ENCODE measurements at regions not wholly inside any gene's neighbourhood (a gene's known extent, or its start where the extent isn't known, plus 50 kb on each side); places are given as distances from the start of the nearest gene placed in this dataset.
"Not testable (repeated sequence)": the region's sequence is repeated elsewhere in the genome, so short reads cannot be mapped to it uniquely, and the experiment has no call there.

- no peak for DNase-seq
Measured at GRCh38 chr3:159739969-159740368, 248.7 kb upstream of the IL12A start.

DNA sequence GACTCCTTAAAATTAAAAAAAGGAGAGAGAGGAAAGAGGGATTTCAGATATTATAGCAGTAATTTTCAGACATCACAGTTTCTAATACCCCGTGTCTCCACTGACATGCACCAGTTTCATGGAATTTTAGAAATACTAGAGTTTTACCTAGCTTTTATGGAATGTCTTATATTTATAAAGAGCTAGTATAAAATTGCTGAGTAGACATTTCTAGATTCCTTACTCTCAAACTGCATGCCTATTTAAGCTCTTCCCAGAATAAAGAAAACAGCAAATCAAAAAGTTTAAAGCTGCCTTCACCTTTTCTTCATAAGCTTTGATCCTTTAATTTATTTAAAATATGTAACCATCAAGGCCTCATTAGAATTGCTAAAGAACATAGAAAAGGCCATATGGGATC is 247.4 kb upstream of the IL12A start:
- DNase-seq, result no peak

- DNase-seq, result no peak
Measured at GRCh38 chr3:159748425-159748824, 240.2 kb upstream of the IL12A start.

DNA sequence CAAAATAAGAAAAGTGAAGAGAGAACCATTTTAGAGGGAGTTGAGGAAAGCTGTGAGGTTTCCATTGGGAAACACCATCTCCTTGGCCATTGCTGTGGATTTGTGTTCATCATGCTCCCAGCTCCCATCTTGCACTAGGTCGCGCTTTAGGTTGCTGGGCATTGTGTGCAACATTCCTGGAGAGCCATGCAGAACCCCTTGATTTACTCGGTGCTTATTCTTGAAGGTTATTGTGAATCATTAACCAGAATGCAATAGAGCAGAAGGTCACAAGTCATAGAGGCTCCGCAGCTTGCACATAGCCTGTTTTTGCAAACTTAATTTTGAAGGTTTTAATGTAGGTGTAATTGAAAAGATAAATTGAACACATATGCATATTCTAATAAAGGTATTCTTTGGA is 239.2 kb upstream of the IL12A start:
- DNase-seq, result no peak

DNA sequence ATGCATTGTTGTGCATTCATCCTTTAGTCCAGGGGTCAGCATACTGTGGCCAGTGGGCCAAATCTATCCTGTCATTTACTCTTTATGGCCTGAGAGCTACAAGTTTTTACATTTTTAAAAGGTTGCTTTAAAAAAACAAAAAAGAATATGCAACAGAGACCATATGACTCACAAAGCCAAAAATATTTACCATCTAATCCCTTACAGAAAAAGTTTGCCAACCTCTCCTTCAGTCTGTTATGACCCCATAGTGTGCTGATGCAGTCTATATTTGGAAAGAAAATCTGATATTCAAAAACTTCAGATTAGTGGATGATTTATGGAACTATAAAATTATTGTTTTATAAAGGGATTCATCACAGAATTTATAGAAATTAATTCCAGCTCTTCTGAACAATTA is 237.5 kb upstream of the IL12A start:
- no peak for DNase-seq

- DNase-seq, result no peak
Measured at GRCh38 chr3:159751752-159752151, 236.9 kb upstream of the IL12A start.

GRCh38 chr3:159756279-159757207 is 232.1 kb upstream of the IL12A start:
- DNase-seq, result not testable (repeated sequence)

DNA sequence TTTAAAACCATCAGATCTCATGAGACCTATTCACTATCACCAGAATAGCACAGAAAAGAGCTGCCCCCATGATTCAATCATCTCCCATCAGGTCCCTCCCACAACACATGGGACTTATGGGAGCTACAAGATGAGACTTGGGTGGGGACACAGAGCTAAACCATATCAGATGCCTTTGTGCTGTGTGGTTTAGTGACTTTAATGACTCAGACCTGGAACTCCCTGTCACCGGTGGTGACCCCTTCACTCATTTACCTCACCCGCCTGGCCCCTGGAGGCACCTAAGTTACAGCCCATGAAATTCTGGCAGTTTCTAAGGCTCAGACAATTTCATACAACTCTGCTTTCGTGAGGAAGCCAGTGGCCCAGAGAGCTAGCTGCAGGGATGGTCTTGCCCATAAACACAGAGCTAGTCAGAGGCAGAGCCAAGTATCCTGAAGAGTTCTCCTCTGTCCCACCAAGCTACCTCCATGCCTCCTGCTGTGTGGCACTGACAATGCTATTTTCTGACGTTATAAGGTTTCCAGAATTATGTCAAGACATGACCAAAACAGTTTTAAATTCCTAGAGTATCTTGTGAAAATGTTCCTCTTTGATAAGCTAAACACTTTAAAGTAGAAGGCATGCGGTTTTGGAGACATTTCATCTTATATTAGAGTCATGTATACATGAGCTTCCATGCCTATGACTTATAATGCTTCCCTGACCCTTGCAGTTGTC is 231.1 kb upstream of the IL12A start:
- no peak for DNase-seq

DNA sequence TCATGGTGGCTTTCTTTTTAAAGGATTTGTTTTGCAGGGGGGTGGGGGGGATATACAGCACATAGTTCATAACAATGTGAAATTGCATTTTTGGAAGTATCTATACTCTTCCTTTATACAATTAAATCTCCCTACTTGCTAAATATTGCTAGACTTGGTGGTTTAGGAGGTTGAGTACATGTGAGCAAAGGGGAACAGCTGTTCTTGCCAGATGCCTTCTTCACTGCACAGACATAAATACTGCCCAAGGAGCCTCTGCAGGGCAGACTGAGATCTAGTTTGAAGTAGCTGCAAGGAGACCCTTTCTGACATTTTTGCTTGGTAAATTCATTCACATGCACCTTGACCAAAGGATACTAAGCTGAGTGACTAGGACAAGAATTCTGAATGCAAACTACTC is 228.6 kb upstream of the IL12A start:
- DNase-seq, result peak; percentile 81

DNA sequence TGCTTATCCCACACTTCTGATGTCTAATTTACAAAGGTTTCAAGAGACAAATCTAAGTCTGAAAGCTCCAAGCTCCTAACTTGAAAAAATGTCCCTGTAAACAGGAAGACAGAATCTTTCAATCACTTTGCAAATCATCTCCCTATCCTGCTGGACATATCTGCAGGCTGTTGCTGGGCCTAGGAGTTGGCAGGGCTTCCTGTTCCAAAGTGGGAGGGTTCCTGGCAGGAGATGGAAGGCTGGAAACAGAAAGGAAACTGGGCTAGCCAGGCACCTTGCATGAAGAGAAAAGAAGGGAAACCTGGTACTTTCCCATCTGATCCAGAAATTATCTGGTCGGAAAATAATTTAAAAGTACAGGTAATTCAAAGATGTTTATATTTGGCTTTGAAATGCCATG is 227.3 kb upstream of the IL12A start:
- DNase-seq, result no peak

- peak; percentile 38 for DNase-seq
Measured at GRCh38 chr3:159761848-159762635, 226.6 kb upstream of the IL12A start.

DNA sequence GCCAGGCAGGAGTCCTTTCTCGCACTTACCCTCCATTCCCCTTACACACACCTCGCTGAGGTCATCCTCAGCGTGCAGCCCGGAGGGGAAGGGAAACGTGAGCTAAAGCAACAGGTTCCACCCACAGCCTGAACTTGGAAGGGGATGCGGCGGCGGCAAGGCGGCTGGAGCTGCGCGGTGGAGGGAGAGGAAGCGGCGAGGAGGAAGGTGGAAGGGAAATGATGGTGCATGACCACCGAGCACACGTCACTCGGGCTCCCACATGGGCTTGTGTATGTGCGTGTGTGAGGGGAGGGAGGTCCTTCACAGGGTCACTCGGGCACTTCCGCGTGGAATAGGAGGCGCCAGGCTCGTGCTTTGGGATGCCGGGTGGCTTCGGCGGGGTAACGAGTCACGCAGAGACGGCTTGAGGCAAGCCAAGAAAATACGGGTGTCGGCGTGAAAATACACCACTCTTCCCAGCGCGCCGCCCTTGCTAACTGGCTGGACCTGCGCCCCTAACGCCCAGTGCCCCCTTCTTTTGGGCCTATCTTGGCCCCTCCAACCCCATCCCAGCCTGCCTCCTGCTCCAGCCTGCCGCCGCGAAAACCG is 225.5 kb upstream of the IL12A start:
- peak; percentile 46 for DNase-seq

GRCh38 chr3:159763602-159764489 is 224.8 kb upstream of the IL12A start:
- peak; percentile 95 for DNase-seq

DNA sequence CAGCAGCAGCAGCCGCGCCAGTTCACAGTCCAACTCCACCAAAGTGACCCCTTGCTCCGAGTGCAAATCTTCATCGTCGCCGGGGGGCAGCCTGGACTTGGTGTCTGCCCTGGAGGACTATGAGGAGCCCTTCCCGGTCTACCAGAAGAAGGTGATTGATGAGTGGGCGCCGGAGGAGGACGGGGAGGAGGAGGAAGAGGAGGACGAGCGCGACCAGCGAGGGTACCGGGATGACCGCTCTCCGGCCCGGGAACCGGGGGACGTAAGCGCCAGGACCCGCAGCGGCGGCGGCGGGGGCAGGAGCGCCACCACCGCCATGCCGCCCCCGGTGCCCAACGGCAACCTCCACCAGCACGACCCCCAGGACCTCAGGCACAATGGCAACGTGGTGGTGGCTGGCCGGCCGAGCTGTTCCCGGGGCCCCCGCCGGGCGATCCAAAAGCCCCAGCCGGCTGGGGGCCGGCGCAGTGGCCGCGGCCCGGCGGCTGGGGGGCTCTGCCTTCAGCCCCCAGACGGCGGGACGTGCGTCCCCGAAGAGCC is 224.1 kb upstream of the IL12A start:
- DNase-seq, result no peak

- peak; percentile 90 for DNase-seq
Measured at GRCh38 chr3:159765030-159765859, 223.4 kb upstream of the IL12A start.

DNA sequence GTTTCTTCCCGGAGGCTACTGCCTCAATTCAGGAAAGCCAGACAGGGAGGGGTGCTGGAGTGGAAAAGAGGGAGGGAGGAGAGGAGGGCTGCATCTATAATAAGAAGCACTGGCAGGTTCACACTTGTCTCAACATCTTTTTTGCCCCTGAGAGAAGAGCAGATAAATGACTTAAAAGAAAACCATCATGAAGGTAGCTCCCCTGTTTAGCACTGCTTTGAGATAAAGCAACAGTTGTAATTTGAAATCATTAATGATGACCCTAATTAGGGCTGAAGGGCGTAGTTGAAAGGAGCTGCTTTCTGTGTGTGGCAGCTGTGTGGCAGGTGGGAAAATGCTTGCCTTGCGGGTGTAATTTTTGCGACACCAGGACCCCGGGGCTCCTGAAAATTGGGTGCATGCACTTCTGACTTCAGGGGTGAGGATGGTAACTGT is 222.8 kb upstream of the IL12A start:
- peak; percentile 82 for DNase-seq

DNA sequence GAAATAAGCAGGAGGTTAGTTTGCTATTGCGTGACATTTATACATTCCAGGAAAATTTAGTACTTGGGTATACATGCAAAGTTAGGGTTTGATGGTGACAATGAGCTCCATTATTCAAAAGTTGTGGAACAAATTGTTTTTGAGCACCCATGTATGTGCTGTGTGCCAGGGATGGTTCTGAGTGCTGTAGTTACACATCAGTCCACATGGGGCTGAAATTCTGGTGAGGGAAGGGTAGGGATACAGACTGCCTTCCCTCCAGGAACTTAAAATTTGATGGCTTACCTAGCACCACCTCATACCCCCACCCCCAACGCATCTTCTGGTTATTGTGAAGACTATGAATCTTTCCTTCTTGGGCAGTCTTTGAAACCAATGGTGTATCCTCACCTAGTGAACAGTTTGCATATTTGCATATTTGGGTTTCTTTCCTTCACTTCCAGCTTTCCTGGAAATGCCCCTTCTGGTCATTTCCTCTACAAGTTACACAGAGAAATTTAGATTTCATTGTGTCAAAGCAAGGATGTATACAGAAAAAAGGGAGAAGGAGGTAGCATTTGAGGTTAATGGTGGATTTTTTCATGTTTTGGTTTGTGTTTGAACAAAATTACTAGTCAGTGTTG is 222.0 kb upstream of the IL12A start:
- DNase-seq, result peak; percentile 44

DNA sequence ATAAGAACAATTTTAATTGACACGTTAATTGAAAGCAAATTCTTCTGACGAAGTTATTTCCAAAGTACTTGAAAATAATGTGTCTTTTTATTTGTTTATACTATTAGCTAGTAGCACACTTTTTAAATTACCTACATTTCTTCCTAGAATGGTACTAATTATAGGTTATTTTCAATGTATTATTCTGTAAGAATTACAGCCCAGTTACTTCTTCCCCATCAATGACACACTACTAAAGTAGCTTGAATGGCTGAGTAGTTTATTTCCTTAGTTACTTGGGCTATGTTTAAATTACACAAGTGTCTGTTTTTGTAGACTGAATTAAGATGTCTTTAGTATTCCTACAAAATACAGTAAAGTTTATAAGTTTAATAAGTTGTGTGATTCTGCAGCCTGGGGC is 217.6 kb upstream of the IL12A start:
- no peak for DNase-seq

GRCh38 chr3:159771865-159772611 is 216.6 kb upstream of the IL12A start:
- DNase-seq, result no peak

Measured in NCI-H2171 treated with DMSO at 0.1 percent for 48 hours (cell line).